ENCODE measurements at regions not wholly inside any gene's neighbourhood (a gene's known extent, or its start where the extent isn't known, plus 50 kb on each side); places are given as distances from the start of the nearest gene placed in this dataset.

DNA sequence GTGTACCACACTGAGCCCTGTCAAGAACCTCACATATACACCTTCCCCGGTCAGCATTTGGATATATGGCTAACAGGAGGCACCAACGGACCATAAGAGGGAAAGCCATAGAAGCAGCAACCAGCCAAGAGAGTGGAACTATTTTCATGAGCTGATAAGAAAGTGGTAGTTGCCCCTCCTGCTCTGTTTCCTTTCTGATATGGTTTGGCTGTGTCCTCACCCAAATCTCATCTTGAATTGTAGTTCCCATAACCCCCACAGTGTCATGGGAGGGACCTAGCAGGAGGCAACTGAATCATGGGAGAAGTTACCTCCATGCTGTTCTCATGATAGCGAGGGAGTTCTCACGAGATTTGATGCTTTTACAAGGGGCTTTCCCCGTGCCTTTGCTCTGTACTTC lies 366.1 kb upstream of the DAB1 start:
- TF ChIP-seq, protein P1, sequence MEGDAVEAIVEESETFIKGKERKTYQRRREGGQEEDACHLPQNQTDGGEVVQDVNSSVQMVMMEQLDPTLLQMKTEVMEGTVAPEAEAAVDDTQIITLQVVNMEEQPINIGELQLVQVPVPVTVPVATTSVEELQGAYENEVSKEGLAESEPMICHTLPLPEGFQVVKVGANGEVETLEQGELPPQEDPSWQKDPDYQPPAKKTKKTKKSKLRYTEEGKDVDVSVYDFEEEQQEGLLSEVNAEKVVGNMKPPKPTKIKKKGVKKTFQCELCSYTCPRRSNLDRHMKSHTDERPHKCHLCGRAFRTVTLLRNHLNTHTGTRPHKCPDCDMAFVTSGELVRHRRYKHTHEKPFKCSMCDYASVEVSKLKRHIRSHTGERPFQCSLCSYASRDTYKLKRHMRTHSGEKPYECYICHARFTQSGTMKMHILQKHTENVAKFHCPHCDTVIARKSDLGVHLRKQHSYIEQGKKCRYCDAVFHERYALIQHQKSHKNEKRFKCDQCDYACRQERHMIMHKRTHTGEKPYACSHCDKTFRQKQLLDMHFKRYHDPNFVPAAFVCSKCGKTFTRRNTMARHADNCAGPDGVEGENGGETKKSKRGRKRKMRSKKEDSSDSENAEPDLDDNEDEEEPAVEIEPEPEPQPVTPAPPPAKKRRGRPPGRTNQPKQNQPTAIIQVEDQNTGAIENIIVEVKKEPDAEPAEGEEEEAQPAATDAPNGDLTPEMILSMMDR (IDR thresholded peaks at IDR 0.05), result no peak
- TF ChIP-seq POLR2A (IDR thresholded peaks at IDR 0.05) (no peak), POLR2AphosphoS5 (IDR thresholded peaks at IDR 0.05; ENCODE audit: insufficient read depth in 1 of 2, low read depth in 1 of 2) (no peak)

Measured in vagina (tissue), 2 donors.